ENCODE measurements at regions not wholly inside any gene's neighbourhood (a gene's known extent, or its start where the extent isn't known, plus 50 kb on each side); places are given as distances from the start of the nearest gene placed in this dataset.
A peak's percentile ranks its signal among the peaks of the same experiment; 100 is the strongest.

- TF ChIP-seq CTCF (IDR thresholded peaks at IDR 0.05) (peak in 3 of 7 experiments; percentile 12 to 34 (median 16)), POLR2A (IDR thresholded peaks at IDR 0.05) (no peak), EP300 (IDR thresholded peaks at IDR 0.05) (no peak)
Measured at GRCh38 chr7:69067397-69067796, 530.9 kb upstream of the AUTS2 start.
